Heart left ventricle (tissue), 16 donors: ENCODE measurements at regions not wholly inside any gene's neighbourhood (a gene's known extent, or its start where the extent isn't known, plus 50 kb on each side); places are given as distances from the start of the nearest gene placed in this dataset.

Experiments
- ATAC-seq, 4 donors: fragments of 200-7000 bp; cut with Tn5 transposase; one replicate each; pipeline ENCODE4 v1.9.1; 2020 to 2022; ENCODE audit warnings: moderate library complexity in 4 of 4, mild to moderate bottlenecking in 3 of 4, moderate number of reproducible peaks in 1 of 4
- DNase-seq, 5 donors: peaks; one replicate each; pipeline ENCODE4 v3.0.0-alpha.2; 2020
- H3K27ac ChIP-seq, 12 donors: fragments of 200-600 bp; sonication (generic) in 4 of 12; one replicate each; pipeline versions ENCODE4 v1.5.0 to v1.8.0; 2016 to 2022; ENCODE audit warnings: mild to moderate bottlenecking in 2 of 12
- H3K27me3 ChIP-seq, 9 donors: fragments of 200-600 bp; sonication (generic) in 2 of 9; one replicate each; pipeline versions ENCODE4 v1.5.1 to v1.8.0; 2016 to 2022; ENCODE audit warnings: mild to moderate bottlenecking in 3 of 9
- H3K36me3 ChIP-seq, 9 donors: fragments of 200-600 bp; sonication (generic) in 2 of 9; one replicate each; pipeline versions ENCODE4 v1.5.0 to v1.8.0; 2018 to 2022; ENCODE audit warnings: mild to moderate bottlenecking in 2 of 9
- H3K4me1 ChIP-seq, 12 donors: fragments of 200-600 bp; sonication (generic) in 4 of 12; one replicate each; pipeline versions ENCODE4 v1.5.0 to v1.8.0; 2016 to 2022; ENCODE audit warnings: mild to moderate bottlenecking in 3 of 12
- H3K4me3 ChIP-seq, 12 donors: fragments of 200-600 bp; sonication (generic) in 4 of 12; one replicate each; pipeline versions ENCODE4 v1.5.0 to v1.8.0; 2017 to 2022; ENCODE audit warnings: mild to moderate bottlenecking in 9 of 12, moderate library complexity in 4 of 12
- H3K9me3 ChIP-seq, 12 donors: fragments of 200-600 bp; sonication (generic) in 4 of 12; one replicate each; pipeline versions ENCODE4 v1.5.0 to v1.8.0; 2016 to 2022; ENCODE audit warnings: mild to moderate bottlenecking in 1 of 12
- POLR2A ChIP-seq, 2 donors: fragments of 450-650 bp; IDR thresholded peaks; one replicate each; pipeline ENCODE4 v1.6.1; 2017; ENCODE audit warnings: antibody characterized with exemption in 2 of 2, mild to moderate bottlenecking in 2 of 2, moderate library complexity in 2 of 2
- WGBS, 4 donors: extraction: QIAGEN DNeasy Blood & Tissue Kit in 2 of 4; methylation state at CpG; one replicate each; pipeline versions ENCODE4 v1.1.5 to v1.1.7; 2013 to 2018; 5-methylcytosine and 5-hydroxymethylcytosine counted together
- intact Hi-C, 10 donors: fragments of 100-400 bp; cut with DNase I; formaldehyde crosslinking; loops; one replicate each; pipeline versions ENCODE4 v1.11.1 to v1.14.2; 2022
- TF ChIP-seq, protein P1 (sequence below), 12 donors: fragments of 200-600 bp; sonication (generic) in 4 of 12; IDR thresholded peaks; one replicate each; pipeline versions ENCODE4 v1.5.0 to v1.8.0; 2018 to 2022; ENCODE audit warnings: antibody characterized with exemption in 12 of 12, mild to moderate bottlenecking in 5 of 12
- donor health status: ischemic (EF 13 %, LVEDD 7.1; RV severe dilation, severe dysfunction).
- donor health status: healthy with polysubstance abuse.
- donor health status: DM: no; HTN: yes; CAD: no.
- donor health status: DM: no; HTN: no; CAD: no.
- donor health status: ischemic (EF 25% LVEDD 6.9; RV normal size, moderate dysfunction).
- donor health status: ischemic (EF 25% LVEDD 5.7; RV mildly dilated, moderate dysfunction).
- donor health status: healthy.
- donor health status: DM: yes; HTN: yes; CAD: no.
- donor health status: ischemic (EF 35%, LVEDD 5.7; RV mildly dilated, moderate dysfunction).
- donor health status: nonischemic (EF 11% LVEDD 7.7; RV severe dilation, severe dysfunction).
- donor health status: DM: yes; HTN: yes; CAD: no.
- donor health status: PGD.
- donor health status: ischemic (EF 29% LVEDD 5.4; RV normal size, mild dysfunction).
- donor health status: nonischemic (EF 23%, LVEDD 6.1; RV moderate dilation, normal function).

DNA sequence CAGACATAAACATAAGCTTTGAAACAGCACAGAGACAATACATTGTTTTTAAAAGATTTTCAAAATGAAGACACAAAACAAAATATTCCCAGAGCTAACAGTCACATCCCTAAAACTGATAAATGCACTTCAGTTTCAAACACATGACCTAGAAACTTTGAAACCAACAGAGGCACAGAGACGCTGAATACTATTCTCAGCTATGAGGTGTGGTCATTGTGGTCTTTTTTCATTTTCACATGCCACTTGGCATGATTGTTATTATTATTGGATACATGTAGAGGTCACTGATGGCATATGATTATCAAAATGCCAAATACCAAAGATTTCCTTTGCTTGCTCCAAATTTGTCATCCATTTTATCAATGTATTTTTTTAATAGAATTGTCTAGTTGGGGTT, 306.9 kb downstream of the QKI start:
- Histone ChIP-seq H3K27me3 (no peaks in the 10 kb centered on the region), H3K4me1 (peaks cover 0 to 4% (median 0%) of the 10 kb centered on the region in 12 donors), H3K4me3 (no peak overlapping the region), H3K36me3 (no peaks in the 10 kb centered on the region), H3K9me3 (no peaks in the 10 kb centered on the region), H3K27ac (no peak overlapping the region)
- no peak for DNase-seq
- intact Hi-C loops = no loop called here
- TF ChIP-seq, protein P1, sequence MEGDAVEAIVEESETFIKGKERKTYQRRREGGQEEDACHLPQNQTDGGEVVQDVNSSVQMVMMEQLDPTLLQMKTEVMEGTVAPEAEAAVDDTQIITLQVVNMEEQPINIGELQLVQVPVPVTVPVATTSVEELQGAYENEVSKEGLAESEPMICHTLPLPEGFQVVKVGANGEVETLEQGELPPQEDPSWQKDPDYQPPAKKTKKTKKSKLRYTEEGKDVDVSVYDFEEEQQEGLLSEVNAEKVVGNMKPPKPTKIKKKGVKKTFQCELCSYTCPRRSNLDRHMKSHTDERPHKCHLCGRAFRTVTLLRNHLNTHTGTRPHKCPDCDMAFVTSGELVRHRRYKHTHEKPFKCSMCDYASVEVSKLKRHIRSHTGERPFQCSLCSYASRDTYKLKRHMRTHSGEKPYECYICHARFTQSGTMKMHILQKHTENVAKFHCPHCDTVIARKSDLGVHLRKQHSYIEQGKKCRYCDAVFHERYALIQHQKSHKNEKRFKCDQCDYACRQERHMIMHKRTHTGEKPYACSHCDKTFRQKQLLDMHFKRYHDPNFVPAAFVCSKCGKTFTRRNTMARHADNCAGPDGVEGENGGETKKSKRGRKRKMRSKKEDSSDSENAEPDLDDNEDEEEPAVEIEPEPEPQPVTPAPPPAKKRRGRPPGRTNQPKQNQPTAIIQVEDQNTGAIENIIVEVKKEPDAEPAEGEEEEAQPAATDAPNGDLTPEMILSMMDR (IDR thresholded peaks at IDR 0.05) = no peak
- TF ChIP-seq POLR2A (IDR thresholded peaks at IDR 0.05) = no peak
- WGBS, 4 donors = 62 to 81% (median 70%) methylated on average over 1 of the region's 1 CpG
- no peak for ATAC-seq

DNA sequence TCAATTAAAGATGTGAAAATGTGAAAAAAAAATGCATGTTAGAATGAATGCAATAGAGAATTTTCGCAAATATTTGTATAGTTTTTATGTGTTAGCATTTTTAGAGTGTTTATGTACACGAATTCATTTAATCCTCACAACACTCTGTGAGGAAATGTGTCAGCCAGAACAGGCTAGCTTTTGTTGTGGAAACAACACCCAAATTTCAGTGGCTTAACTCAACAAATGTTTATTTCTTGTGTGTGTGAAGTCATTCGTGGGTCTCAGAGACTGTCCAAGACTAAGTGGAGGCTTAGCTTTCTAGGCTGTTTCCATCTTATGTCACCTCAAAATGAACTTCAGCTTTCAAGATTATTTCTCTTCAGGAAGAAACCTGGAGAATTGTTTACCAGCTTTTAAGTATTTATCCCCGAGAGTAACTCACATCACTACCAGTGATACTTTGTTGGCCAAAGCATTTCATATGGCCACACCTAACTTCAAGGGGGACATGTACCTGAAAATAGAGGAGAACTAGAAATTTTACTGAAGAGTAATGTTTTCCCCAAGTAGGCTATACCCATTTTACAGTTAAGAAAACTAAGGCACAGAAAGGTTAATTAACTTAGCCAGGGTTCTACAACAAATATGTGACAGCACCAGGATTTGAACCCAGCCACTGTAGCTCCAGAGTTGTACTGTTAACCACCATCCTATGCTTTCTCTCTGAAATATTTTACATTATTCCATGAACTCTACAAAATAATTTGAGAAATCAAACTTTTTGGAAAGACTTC, 306.1 kb downstream of the QKI start:
- Histone ChIP-seq H3K36me3 (no peaks in the 10 kb centered on the region), H3K27ac (no peak overlapping the region), H3K4me3 (no peak overlapping the region), H3K4me1 (peaks cover 0 to 4% (median 0%) of the 10 kb centered on the region in 12 donors), H3K9me3 (no peaks in the 10 kb centered on the region), H3K27me3 (no peaks in the 10 kb centered on the region)
- DNase-seq (no peak), ATAC-seq (no peak)
- intact Hi-C loops = no loop called here
- WGBS, 4 donors = 83 to 88% (median 83%) methylated on average over 4 of the region's 4 CpGs
- TF ChIP-seq, protein P1 (IDR thresholded peaks at IDR 0.05) = no peak
- TF ChIP-seq POLR2A (IDR thresholded peaks at IDR 0.05) = no peak

DNA sequence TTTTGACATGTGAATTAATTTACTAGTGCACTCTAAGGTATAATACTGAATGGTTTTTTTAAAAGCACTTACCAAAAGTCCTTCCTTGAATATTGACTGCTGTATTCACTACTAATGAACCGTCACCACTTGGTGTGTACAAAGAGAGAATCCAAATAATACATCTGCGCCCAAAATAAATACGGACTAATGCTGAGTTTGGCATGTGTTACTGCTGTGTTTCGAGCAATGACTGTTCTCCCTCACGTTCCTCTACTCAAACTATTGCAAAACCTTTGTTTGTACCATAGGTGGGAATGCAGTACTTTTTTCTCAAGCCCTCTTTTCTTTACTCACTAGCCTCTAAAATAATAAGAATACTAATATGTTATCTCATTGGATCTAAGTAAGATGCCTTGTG, 305.5 kb downstream of the QKI start:
- TF ChIP-seq, protein P1 (IDR thresholded peaks at IDR 0.05) = no peak
- no peak for TF ChIP-seq POLR2A (IDR thresholded peaks at IDR 0.05)
- Histone ChIP-seq H3K4me1 (peaks cover 0 to 4% (median 0%) of the 10 kb centered on the region in 12 donors), H3K27ac (no peak overlapping the region), H3K4me3 (no peak overlapping the region), H3K27me3 (no peaks in the 10 kb centered on the region), H3K36me3 (no peaks in the 10 kb centered on the region), H3K9me3 (no peaks in the 10 kb centered on the region)
- WGBS, 4 donors = 71 to 76% (median 73%) methylated on average over 5 of the region's 5 CpGs
- DNase-seq = no peak
- ATAC-seq = peak in 1 of 4 donors; percentile 49
- intact Hi-C loops = no loop called here

DNA sequence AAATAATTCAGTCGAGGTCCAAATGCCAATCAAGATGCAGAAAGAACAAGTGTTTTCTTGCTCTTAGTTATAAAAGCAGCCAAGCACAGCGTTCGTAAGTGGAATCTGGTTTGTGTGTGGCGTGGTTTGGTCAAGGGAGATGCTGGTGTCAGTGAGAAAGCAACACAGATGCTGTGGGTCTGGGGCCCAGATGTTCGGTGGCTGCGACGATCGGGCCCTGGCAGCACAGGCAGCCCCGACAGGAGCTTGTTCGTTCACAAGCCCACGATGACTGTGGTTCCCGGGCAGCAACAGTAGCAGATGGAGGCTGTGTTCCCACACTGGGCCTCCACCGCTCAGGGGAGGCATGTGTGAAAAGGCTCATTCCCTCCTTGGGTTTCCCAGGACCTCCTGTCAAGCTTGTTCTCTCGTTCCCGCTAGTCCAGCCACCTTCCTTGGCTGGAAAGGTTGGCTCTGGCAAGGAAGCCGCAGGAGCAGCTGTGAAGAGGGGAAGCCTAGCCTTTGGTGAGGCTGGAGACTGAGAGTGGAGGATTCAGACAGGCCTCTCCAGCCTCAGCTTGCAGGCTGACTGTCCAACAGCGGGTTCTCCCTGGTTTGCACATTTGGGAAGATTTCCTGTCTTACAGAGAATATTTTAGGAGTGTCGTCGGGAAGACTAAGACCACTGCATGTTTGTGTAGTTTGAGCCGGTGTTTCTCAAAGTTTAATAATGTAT, 304.7 kb downstream of the QKI start:
- H3K36me3 ChIP-seq = no peaks in the 10 kb centered on the region
- H3K27ac ChIP-seq = no peak overlapping the region
- TF ChIP-seq, protein P1 (IDR thresholded peaks at IDR 0.05) = no peak
- no peak for TF ChIP-seq POLR2A (IDR thresholded peaks at IDR 0.05)
- H3K4me3 ChIP-seq = no peak overlapping the region
- no peaks in the 10 kb centered on the region for H3K9me3 ChIP-seq
- WGBS, 4 donors = 85 to 89% (median 87%) methylated on average over 19 to 20 of the region's 20 CpGs
- DNase-seq (no peak), ATAC-seq (no peak)
- H3K27me3 ChIP-seq = no peaks in the 10 kb centered on the region
- intact Hi-C loops = loop anchor here in 4 of 10 donors (10.0 kb wide), 3 partner anchors 226 to 294 kb away; no protein-coding TSS in a partner anchor
- peaks cover 0 to 4% (median 0%) of the 10 kb centered on the region in 12 donors for H3K4me1 ChIP-seq
